Heart left ventricle (tissue), 16 donors: ENCODE measurements at regions not wholly inside any gene's neighbourhood (a gene's known extent, or its start where the extent isn't known, plus 50 kb on each side); places are given as distances from the start of the nearest gene placed in this dataset.

Experiments
- ATAC-seq, 4 donors: fragments of 200-7000 bp; cut with Tn5 transposase; one replicate each; pipeline ENCODE4 v1.9.1; 2020 to 2022; ENCODE audit warnings: moderate library complexity in 4 of 4, mild to moderate bottlenecking in 3 of 4, moderate number of reproducible peaks in 1 of 4
- DNase-seq, 5 donors: peaks; one replicate each; pipeline ENCODE4 v3.0.0-alpha.2; 2020
- H3K27ac ChIP-seq, 12 donors: fragments of 200-600 bp; sonication (generic) in 4 of 12; one replicate each; pipeline versions ENCODE4 v1.5.0 to v1.8.0; 2016 to 2022; ENCODE audit warnings: mild to moderate bottlenecking in 2 of 12
- H3K27me3 ChIP-seq, 9 donors: fragments of 200-600 bp; sonication (generic) in 2 of 9; one replicate each; pipeline versions ENCODE4 v1.5.1 to v1.8.0; 2016 to 2022; ENCODE audit warnings: mild to moderate bottlenecking in 3 of 9
- H3K36me3 ChIP-seq, 9 donors: fragments of 200-600 bp; sonication (generic) in 2 of 9; one replicate each; pipeline versions ENCODE4 v1.5.0 to v1.8.0; 2018 to 2022; ENCODE audit warnings: mild to moderate bottlenecking in 2 of 9
- H3K4me1 ChIP-seq, 12 donors: fragments of 200-600 bp; sonication (generic) in 4 of 12; one replicate each; pipeline versions ENCODE4 v1.5.0 to v1.8.0; 2016 to 2022; ENCODE audit warnings: mild to moderate bottlenecking in 3 of 12
- H3K4me3 ChIP-seq, 12 donors: fragments of 200-600 bp; sonication (generic) in 4 of 12; one replicate each; pipeline versions ENCODE4 v1.5.0 to v1.8.0; 2017 to 2022; ENCODE audit warnings: mild to moderate bottlenecking in 9 of 12, moderate library complexity in 4 of 12
- H3K9me3 ChIP-seq, 12 donors: fragments of 200-600 bp; sonication (generic) in 4 of 12; one replicate each; pipeline versions ENCODE4 v1.5.0 to v1.8.0; 2016 to 2022; ENCODE audit warnings: mild to moderate bottlenecking in 1 of 12
- POLR2A ChIP-seq, 2 donors: fragments of 450-650 bp; IDR thresholded peaks; one replicate each; pipeline ENCODE4 v1.6.1; 2017; ENCODE audit warnings: antibody characterized with exemption in 2 of 2, mild to moderate bottlenecking in 2 of 2, moderate library complexity in 2 of 2
- WGBS, 4 donors: extraction: QIAGEN DNeasy Blood & Tissue Kit in 2 of 4; methylation state at CpG; one replicate each; pipeline versions ENCODE4 v1.1.5 to v1.1.7; 2013 to 2018; 5-methylcytosine and 5-hydroxymethylcytosine counted together
- intact Hi-C, 10 donors: fragments of 100-400 bp; cut with DNase I; formaldehyde crosslinking; loops; one replicate each; pipeline versions ENCODE4 v1.11.1 to v1.14.2; 2022
- TF ChIP-seq, protein P1 (sequence below), 12 donors: fragments of 200-600 bp; sonication (generic) in 4 of 12; IDR thresholded peaks; one replicate each; pipeline versions ENCODE4 v1.5.0 to v1.8.0; 2018 to 2022; ENCODE audit warnings: antibody characterized with exemption in 12 of 12, mild to moderate bottlenecking in 5 of 12
- donor health status: ischemic (EF 13 %, LVEDD 7.1; RV severe dilation, severe dysfunction).
- donor health status: healthy with polysubstance abuse.
- donor health status: DM: no; HTN: yes; CAD: no.
- donor health status: DM: no; HTN: no; CAD: no.
- donor health status: ischemic (EF 25% LVEDD 6.9; RV normal size, moderate dysfunction).
- donor health status: ischemic (EF 25% LVEDD 5.7; RV mildly dilated, moderate dysfunction).
- donor health status: healthy.
- donor health status: DM: yes; HTN: yes; CAD: no.
- donor health status: ischemic (EF 35%, LVEDD 5.7; RV mildly dilated, moderate dysfunction).
- donor health status: nonischemic (EF 11% LVEDD 7.7; RV severe dilation, severe dysfunction).
- donor health status: DM: yes; HTN: yes; CAD: no.
- donor health status: PGD.
- donor health status: ischemic (EF 29% LVEDD 5.4; RV normal size, mild dysfunction).
- donor health status: nonischemic (EF 23%, LVEDD 6.1; RV moderate dilation, normal function).

GRCh38 chr11:133706925-133707794, 138.2 kb downstream of the SPATA19 start:
- H3K9me3 ChIP-seq: no peaks in the 10 kb centered on the region
- peaks cover 0 to 21% (median 7%) of the 10 kb centered on the region in 12 donors for H3K4me1 ChIP-seq
- DNase-seq (no peak), ATAC-seq (no peak)
- H3K27ac ChIP-seq: no peak overlapping the region
- no peaks in the 10 kb centered on the region for H3K27me3 ChIP-seq
- intact Hi-C loops: no loop called here
- H3K4me3 ChIP-seq: no peak overlapping the region
- H3K36me3 ChIP-seq: no peaks in the 10 kb centered on the region
- no peak for TF ChIP-seq POLR2A (IDR thresholded peaks at IDR 0.05)
- TF ChIP-seq, protein P1, sequence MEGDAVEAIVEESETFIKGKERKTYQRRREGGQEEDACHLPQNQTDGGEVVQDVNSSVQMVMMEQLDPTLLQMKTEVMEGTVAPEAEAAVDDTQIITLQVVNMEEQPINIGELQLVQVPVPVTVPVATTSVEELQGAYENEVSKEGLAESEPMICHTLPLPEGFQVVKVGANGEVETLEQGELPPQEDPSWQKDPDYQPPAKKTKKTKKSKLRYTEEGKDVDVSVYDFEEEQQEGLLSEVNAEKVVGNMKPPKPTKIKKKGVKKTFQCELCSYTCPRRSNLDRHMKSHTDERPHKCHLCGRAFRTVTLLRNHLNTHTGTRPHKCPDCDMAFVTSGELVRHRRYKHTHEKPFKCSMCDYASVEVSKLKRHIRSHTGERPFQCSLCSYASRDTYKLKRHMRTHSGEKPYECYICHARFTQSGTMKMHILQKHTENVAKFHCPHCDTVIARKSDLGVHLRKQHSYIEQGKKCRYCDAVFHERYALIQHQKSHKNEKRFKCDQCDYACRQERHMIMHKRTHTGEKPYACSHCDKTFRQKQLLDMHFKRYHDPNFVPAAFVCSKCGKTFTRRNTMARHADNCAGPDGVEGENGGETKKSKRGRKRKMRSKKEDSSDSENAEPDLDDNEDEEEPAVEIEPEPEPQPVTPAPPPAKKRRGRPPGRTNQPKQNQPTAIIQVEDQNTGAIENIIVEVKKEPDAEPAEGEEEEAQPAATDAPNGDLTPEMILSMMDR (IDR thresholded peaks at IDR 0.05): no peak

- DNase-seq (no peak), ATAC-seq (no peak)
- TF ChIP-seq, protein P1 (IDR thresholded peaks at IDR 0.05): no peak
- TF ChIP-seq POLR2A (IDR thresholded peaks at IDR 0.05): no peak
- Histone ChIP-seq H3K4me1 (peaks cover 0 to 9% (median 2%) of the 10 kb centered on the region in 12 donors), H3K9me3 (no peaks in the 10 kb centered on the region), H3K4me3 (no peak overlapping the region), H3K36me3 (no peaks in the 10 kb centered on the region), H3K27me3 (no peaks in the 10 kb centered on the region), H3K27ac (no peak overlapping the region)
- intact Hi-C loops: no loop called here
- 90 to 97% (median 94%) methylated on average over 3 of the region's 3 CpGs for WGBS, 4 donors
Measured at GRCh38 chr11:133705873-133706272, 139.4 kb downstream of the SPATA19 start.

DNA sequence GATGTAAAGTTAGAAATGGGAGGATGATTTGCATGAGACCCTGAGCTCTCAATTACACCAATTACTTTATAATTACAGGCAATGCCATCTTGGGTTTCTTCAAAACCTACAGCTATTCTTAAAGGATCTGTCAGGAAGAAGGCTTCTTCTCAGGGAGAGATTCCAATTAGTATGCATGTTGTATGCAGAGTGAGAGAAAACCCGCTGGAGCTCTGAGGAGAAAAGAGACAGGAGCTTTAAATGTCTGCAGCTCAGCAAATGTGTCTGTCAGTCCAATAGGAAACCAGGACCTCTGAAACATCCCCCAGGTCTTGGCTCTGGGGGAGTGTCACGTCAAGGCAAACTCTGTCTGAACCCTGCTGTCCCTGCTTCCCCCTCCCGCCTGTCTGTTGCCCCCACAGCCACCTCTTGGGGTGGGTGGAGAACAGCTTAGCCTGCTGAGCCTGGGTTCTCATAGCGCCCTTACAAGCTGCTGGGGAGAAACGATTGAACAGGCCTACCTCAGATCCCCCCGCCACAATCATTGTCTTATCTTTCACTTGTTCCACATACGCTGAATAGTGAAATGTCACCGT, 140.2 kb downstream of the SPATA19 start:
- ATAC-seq: no peak
- no peak overlapping the region for H3K27ac ChIP-seq
- H3K4me1 ChIP-seq: peaks cover 0 to 2% (median 0%) of the 10 kb centered on the region in 12 donors
- 61 to 69% (median 62%) methylated on average over 8 of the region's 8 CpGs for WGBS, 4 donors
- H3K36me3 ChIP-seq: no peaks in the 10 kb centered on the region
- intact Hi-C loops: no loop called here
- no peak for DNase-seq
- H3K4me3 ChIP-seq: no peak overlapping the region
- H3K9me3 ChIP-seq: no peaks in the 10 kb centered on the region
- TF ChIP-seq POLR2A (IDR thresholded peaks at IDR 0.05): no peak
- TF ChIP-seq, protein P1 (IDR thresholded peaks at IDR 0.05): no peak
- no peaks in the 10 kb centered on the region for H3K27me3 ChIP-seq

DNA sequence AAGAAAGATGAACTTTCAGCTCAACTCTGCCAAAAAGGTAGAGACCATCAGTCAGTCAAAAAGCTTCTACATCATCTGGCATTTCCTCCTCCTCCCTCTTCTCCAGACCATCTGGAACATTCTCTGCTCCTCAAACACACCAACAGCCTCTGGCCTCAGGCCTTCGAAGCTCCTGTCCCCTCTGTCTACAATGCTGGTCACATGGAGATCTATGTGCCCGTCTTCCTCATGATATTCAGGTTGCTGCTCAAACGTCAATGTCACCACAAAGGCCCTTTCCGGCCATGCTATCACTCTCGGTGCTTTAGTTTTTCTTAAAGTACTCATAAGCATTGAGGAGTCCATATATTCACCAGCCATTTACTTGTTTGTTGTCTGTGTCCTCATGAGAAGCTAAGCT, 146.2 kb downstream of the SPATA19 start:
- WGBS, 4 donors: 83 to 86% (median 85%) methylated on average over 5 of the region's 5 CpGs
- Histone ChIP-seq H3K27ac (peak overlapping the region in 3 of 12 donors; percentile 41 to 84 (median 70)), H3K4me3 (no peak overlapping the region), H3K36me3 (no peaks in the 10 kb centered on the region), H3K9me3 (no peaks in the 10 kb centered on the region), H3K27me3 (no peaks in the 10 kb centered on the region), H3K4me1 (peaks cover 0 to 12% (median 0%) of the 10 kb centered on the region in 12 donors)
- no peak for TF ChIP-seq POLR2A (IDR thresholded peaks at IDR 0.05)
- TF ChIP-seq, protein P1 (IDR thresholded peaks at IDR 0.05): no peak
- no peak for ATAC-seq
- intact Hi-C loops: loop anchor here in 2 of 10 donors (5.0 to 10.0 kb wide), 2 partner anchors 118 to 174 kb away; no protein-coding TSS in a partner anchor
- DNase-seq: no peak
